HG03064 (cell line): ENCODE measurements at regions not wholly inside any gene's neighbourhood (a gene's known extent, or its start where the extent isn't known, plus 50 kb on each side); places are given as distances from the start of the nearest gene placed in this dataset.
"Not testable (repeated sequence)": the region's sequence is repeated elsewhere in the genome, so short reads cannot be mapped to it uniquely, and the experiment has no call there.

Experiments used
- ATAC-seq: cut with Tn5 transposase; IDR thresholded peaks from one replicate; pipeline ENCODE4 v1.9.1; 2021; ENCODE audit warnings: low read depth; ENCODE audit not compliant: unreplicated experiment

DNA sequence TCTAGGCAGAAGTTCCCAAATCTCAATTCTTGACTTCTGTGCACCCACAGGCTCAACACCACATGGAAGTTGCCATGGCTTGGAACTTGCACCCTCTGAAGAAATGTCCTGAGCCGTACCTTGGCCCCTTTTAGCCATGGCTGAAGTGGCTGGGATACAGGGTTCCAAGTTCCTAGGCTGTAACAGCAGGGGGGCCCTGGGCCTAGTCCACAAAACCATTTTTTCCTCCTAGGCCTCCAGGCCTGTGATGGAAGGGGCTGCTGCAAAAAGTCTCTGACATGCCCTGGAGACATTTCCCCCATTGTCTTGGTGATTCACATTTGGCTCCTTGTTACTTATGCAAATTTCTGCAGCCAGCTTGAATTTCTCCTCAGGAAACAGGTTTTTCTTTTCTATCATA, 122.4 kb upstream of the NECTIN3 start:
- not testable (repeated sequence) for ATAC-seq

DNA sequence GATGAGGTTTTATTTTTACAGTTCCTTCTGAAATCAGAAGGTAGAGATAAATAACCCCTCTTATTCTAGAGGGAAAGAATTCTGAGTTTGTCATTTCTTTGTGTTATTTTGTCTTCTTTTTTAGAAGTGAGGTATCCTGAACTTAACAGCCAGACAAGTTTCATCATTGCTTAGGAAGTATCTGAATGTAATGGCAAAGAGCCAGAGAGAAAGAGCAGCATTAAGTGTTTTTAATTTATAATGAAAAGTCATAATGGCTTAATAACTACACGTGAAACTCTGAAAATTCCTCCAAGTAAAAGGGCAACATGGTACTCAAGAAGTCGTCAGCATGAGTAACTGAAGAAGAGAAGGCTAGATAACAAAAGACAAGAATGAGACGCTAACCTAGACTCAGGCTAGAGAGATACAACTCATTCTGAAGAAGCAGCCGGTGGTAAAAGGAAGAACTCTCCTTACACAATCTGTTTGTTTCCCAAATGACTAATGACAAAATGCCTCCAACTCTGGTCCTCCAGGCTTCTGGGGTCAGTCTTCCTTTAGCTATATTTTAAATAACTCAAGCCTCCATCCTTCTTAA, 116.2 kb upstream of the NECTIN3 start:
- ATAC-seq = no peak

DNA sequence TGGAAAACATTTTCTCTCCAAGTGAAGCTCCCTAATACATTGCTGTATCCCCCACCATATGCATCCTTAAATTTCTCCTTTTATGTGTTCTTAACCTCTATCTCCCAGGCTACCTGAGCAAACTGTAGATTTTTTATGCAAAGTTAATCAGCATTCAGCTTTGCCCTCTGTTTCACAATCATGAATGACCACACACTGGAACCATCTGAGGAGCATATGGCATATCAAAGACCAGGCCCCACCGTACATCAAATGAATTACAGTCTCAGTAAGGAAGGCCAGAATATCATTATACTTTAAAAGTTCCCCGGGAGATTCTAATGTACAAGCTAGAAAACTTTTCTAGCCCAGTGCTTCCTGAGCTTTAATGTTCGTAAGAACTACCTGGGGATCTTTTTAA, 115.5 kb upstream of the NECTIN3 start:
- no peak for ATAC-seq

DNA sequence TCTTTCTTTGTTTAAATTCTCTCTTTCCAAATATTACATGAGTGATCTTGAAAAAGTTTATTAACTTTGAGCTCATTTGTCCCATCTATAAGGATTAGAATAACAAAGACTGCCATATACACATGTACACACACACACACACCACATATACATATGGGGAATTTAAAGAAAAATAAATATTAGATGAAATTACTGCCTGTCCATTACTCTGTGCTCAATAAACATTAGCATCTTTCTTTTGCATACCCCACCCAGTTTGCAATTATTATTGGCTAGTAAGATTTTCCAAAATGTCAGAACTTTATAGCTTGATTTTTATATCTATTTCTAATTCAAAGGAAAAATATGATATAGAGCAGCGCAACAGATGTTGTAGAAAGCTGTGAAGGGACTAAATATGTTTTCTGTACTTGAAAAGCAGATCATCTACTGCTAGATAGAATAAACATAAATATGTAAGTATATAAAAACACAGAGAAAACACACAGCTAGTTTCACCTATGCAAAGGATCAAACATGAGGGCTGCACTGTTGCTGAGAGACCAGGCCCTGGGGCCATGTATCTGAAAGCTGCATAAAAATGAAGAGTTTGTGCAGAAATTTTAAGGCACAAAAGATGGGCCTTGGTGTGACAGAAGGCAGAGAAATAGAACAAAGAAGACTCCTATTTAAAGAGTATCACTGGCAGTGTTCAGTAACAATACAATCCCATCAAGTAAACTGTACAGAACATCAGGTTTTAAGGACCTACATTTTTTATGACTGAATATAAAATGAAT, 114.2 kb upstream of the NECTIN3 start:
- ATAC-seq = no peak

DNA sequence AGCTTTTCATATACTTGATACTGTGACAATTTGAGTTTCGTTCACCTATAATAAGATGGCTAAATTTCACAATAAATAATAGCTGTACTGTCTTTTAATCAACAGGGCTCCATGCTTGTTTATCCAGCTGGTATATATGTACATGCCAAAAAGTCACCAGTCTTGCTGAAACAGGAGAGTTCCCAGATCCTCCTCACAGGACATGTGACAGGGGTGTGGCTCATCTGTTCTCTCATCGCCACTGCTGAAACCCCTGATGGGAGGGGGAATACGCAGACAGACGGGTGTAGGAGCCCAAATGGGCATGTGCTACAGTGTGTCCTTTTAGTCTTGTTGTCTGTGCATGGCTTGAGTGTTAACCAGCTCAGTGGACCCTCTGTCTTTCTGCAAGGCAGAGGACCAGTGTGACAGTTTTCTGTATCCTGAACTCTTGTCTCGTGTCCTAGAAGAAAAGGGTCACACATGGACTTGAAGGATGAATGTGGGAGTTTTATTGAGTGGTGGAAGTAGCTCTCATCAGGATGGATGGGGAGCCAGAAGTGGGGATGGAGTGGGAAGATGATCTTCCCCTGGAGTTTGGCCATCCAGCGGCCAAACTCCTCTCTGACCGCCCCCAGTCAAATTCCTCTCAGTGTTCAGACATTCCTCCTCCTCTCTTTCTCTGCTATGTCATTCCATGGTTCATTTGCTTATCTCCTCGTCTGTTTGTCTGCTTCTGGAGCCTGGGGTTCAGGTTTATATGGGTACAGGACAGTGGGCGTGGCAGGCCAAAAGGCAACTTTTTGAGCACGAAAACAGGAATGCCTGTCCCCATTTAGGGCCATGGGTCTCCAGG, 113.1 kb upstream of the NECTIN3 start:
- ATAC-seq = no peak

DNA sequence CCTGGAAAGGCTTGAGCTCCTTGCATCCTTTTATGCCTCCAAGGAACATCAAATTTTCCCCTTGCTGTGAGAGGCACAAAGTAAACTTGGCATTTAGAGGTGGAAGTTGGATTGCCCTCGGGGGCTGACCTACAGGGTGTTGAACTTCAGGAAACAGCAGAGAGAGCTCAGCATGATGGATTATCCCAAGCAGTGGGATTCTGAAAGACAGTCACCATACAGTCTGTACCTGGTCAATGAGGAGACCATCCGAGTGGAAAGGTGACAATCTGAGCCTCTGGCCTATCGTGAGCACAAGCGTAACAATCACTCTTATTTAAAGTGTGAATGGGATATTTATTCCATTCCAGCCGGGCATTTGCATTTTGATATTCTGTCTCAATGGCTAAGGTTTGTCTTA, 105.6 kb upstream of the NECTIN3 start:
- ATAC-seq = no peak

DNA sequence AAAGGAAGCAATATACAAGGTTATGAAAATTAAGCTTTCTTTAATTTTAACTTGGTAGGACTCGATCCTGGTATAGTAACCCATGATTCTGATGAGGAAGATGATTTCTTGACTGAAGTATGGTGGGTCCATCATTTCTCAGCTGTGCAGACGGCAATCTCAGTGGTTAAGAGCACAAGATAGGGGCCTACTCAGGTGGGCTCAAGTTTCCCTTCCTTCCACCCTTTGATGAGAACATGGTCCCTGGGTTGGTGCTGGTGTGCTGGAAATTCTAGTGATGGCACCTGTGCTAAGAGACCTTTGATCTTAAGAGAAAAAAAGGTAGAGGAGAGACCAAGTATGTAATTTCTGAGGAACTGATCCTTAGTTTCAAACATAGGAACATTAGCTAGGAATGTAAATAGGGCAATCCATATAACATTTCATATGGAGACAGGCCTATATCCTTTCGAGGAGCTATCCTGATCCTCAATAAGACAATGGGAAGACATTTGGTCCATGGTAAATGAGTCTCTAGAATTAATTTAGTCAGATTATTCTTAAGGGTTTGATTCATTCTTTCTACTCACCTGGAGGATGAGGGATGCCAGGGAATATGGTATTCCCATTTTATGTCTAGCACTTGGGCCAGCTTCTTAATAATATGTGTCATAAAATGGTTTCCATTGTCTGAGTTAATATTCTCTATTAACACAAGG, 104.5 kb upstream of the NECTIN3 start:
- ATAC-seq = no peak

DNA sequence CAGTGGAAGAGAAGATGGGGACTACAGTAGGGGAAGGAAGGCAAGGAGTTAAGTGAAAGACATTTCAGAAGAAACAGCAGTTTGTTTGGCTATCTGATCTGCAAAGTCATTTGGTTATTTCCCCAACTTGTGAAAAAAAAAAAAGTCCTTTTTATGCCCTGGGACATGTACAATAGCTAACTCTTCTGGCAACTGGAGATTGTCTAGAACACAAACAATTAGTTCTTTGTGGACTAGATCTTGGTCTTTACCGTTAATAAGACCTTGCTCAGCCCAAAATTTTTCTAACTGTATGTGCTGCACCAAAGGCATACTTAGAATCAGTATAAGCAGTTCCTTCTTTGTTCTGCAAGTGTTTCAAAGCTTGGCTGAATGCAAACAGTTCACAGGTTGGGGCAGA, 103.5 kb upstream of the NECTIN3 start:
- no peak for ATAC-seq

DNA sequence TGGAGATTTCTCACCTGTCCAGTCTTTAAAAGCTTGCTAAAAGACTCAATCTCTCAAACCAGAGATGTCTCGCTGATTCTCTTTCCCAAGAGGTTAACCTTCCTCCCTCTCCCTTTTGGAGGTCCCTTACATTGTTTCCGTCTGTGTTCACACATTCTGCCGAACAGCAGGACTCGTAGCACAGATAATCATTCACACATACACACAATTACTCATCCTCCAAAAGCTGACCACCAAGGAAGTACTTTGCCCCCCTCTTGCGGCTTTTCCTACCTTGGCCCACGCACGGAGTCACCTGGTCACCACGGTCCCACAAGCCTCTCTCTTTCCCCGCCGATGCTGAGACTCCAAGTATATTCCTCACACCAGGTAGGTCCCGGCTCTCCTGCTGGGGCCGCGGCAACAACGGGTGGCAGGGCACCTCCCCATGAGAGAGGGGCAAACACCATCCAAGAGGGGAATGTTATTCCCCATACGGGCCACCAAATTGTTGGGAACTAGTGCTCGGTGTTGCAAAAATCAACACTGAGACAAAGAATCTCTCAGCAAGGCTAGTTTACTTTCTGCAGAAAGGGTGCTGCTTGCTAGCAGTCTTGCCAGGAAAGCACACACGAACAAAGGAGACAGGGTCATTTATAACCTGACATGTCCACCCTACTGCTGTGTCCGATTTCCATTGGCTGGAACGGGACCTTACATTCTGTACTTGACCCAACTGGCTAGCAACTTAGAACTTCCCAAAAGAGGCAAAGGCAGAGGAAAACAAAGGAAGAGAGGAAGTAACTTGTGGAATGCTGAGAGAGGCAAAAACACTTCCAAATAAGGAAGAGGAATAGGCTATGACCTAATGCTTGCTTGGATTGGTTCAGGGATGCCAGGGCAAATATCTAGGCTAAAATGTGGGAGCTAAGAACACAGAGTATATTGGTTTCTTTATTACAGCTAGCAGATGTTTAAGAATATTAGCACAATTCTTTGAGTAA, 102.1 kb upstream of the NECTIN3 start:
- ATAC-seq = no peak

DNA sequence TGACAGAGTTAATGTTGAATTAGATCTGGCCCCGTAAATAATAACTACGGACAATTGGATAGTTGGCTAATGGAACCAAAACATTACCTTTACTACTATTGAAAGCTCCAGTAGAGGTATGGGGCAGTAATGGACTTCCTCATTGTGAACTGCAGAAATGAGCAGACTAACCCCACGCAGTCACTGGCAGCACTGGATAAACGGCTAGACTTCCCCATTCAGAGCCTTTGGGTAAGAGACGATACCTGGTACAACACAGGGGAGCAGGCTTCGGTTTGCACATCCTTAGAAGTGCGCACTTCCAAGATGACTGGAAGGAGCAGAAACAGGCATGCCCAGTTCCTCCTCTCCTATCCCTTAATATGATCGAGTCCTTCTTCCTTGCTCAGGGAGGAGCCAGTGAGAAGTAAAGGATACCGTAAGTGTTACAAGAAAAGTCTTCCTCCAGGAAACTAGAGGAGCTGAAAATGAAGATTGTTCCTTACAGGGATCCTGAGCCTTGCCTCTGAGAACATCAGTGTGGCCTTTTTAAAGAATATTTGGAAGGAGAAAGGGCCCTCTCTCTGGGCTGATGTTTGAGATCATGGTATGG, 100.5 kb upstream of the NECTIN3 start:
- ATAC-seq = no peak

DNA sequence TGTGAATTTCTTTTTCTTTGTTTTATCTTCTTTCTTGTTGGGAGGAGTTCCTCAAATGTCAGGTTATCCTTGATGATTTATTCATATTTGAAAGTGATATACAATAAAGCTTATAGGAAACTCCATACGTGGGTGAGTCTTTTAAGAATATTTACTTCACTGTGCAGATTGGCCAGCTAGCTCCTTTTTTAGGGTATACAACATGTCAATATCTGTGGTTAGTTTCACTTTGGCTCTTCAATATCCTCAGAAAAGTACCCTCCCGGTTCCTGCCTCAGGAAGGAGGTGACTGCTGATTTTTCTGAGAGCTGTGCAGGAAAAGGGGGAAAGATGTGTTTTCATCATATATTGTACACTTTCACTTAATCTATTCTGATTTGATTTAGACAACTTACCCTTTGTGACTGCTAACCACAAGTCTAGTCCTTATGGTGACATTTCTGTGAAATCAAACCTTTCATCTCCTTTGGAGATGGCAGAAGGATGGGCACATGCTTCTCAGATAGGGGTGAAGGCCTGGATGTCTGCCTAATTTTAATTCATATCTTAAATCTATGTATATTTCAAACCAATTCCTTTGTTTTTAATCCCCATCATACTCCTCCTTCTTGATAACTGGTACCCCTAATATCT, 98.2 kb upstream of the NECTIN3 start:
- no peak for ATAC-seq

DNA sequence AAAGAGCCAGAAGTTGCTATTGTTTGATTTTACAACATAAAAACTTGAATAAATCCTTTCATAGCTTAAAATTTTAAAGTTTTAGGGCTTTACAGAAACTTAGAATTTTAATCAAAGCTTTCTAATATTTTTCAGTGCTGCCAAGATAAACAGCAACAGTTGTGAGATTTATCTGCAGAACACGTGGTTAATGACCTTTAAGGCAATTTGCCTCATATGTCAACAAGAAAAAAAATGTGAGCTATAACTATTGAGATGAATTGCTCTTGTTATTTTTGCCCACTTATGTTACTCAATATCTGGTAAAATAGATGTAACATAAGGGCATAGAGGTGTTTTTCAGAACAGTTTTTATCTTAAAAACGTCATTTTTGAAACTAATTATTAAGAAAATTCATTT, 96.7 kb upstream of the NECTIN3 start:
- ATAC-seq = no peak

DNA sequence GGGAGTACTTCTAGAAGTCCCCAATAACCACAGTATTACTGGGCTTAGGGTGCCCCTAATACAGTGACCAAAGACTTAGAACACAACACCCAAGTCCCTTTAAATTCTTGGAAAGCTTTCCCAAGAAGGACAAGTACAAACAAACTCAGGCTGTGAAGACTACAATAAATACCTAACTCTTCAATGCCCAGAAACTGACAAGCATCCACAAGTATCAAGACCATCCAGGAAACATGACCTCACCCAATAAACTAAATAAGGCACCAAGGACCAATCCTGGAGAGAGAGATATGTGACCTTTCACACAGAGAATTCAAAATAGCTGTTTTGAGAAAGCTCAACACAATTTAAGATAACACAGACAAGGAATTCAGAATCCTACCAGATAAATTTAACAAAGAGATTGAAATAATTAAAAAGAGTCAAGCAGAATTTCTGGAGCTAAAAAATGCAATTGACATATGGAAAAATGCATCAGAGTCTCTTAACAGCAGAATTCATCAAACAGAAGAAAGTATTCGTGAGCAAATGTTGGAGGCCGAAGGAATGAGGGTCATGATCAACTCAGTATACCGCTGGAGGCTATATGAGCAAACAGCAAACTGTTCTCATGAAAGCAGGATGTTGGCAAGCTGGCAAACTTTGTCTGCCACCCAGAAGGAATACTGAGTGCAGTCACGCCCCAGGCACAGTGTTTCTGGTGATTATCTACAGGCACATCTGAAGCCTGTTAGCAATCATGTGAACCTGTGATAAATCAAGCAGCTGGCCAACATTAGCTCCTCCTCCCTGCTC, 87.0 kb upstream of the NECTIN3 start:
- ATAC-seq = no peak

DNA sequence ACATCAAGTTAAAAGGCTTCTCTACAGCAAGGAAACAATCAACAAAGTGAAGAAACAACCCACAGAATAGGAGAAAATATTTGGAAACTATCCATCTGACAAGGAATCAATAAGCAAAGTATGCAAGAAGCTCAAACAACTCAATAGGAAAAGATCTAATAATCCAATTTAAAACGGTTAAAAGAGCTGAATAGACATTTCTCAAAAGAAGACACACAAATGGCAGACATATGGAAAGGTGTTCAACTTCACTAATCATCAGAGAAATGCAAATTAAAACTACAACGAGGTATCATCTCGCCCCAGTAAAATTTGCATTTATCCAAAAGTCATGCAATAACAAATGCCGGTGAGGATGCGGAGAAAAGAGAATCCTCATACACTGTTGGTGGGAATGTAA, 82.2 kb upstream of the NECTIN3 start:
- ATAC-seq = no peak

DNA sequence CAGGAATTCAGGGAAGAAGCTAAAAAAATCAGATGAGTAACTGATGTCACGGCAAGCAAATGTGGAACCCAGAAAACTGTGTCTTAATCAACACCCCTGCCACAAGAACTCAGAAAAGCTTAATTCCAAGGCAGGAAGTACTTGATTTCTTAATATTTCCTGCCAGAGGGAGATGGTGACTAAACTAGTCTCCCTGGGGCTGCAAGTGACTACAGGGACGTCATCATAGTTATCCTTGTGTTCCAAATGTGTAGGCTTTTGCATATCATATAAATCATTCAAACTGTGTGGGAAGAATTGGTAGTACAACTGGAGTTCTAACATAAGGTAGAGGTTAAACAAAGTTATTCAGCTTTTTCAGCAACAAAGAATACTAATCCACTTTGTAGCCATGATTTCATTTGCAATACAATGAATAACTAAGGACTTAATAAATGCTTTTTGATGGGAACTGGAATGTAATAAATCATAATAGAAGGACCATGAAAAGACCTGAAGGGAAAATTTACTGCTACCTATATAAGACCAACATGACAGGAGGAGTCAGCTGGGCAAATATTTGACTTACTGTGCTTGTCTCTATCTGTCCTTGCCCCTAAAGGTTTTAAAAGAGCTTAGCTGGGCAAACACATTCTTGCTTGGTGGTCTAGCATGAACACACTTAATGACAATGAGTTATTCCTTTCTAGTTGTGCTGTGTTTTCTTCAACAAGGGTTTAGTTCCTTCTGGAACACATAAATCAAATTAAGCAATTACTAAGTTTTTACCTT, 76.0 kb upstream of the NECTIN3 start:
- no peak for ATAC-seq

DNA sequence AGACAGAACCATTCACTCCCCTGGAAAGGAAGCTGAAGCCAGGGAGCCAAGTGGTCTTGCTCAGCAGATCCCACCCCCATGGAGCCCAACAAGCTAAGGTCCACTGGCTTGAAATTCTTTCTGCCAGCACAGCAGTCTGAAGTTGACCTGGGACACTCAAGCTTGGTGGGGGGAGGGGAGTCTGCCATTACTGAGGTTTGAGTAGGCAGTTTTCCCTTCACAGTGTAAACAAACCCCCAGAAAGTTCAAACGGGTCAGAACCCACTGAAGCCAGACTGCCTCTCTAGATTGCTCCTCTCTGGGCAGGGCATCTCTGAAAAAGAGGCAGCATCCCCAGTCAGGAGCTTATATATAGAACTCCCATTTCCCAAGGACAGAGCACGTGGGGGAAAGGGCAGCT, 72.8 kb upstream of the NECTIN3 start:
- not testable (repeated sequence) for ATAC-seq

DNA sequence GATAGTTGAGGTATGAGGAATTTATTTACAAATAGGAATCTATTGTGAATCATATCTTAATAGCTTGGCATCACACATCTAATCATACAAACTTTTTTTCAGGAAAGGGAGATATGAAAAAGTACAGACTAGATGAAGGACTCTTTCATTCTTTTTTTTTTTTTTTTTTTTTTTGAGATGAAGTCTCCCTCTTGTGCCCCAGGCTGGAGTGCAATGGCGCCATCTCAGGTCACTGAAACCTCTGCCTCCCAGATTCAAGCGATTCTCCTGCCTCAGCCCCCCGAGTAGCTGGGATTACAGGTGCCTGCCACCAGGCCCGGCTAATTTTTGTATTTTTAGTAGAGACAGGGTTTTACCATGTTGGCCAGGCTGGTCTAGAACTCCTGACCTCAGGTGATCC, 65.1 kb upstream of the NECTIN3 start:
- ATAC-seq = not testable (repeated sequence)
